Parathyroid adenoma (tissue), 2 donors: ENCODE measurements at regions not wholly inside any gene's neighbourhood (a gene's known extent, or its start where the extent isn't known, plus 50 kb on each side); places are given as distances from the start of the nearest gene placed in this dataset.

Experiments
- H2AFZ ChIP-seq: fragments of 300-600 bp; sonication (generic); one replicate; pipeline ENCODE4 v1.7.0; 2017; ENCODE audit warnings: antibody characterized with exemption, mild to moderate bottlenecking
- H3K27ac ChIP-seq: fragments of 300-600 bp; sonication (generic); one replicate; pipeline ENCODE4 v1.7.0; 2017
- H3K27me3 ChIP-seq: fragments of 300-600 bp; sonication (generic); one replicate; pipeline ENCODE4 v1.7.0; 2017; ENCODE audit warnings: low read length; ENCODE audit not compliant: control insufficient read depth, insufficient read depth
- H3K36me3 ChIP-seq: fragments of 300-600 bp; sonication (generic); one replicate; pipeline ENCODE4 v1.7.0; 2017; ENCODE audit warnings: low read length; ENCODE audit not compliant: control insufficient read depth, insufficient read depth
- H3K4me1 ChIP-seq: fragments of 300-600 bp; sonication (generic); one replicate; pipeline ENCODE4 v1.7.0; 2017; ENCODE audit warnings: control low read depth
- H3K4me2 ChIP-seq: fragments of 300-600 bp; sonication (generic); one replicate; pipeline ENCODE4 v1.7.0; 2017; ENCODE audit warnings: low read length
- H3K4me3 ChIP-seq: fragments of 300-600 bp; sonication (generic); one replicate; pipeline ENCODE4 v1.7.0; 2017; ENCODE audit warnings: low read depth, low read length
- H3K79me2 ChIP-seq: fragments of 300-600 bp; sonication (generic); one replicate; pipeline ENCODE4 v1.7.0; 2017; ENCODE audit warnings: control low read depth
- H3K9ac ChIP-seq: fragments of 300-600 bp; sonication (generic); one replicate; pipeline ENCODE4 v1.7.0; 2017; ENCODE audit warnings: mild to moderate bottlenecking
- H3K9me3 ChIP-seq: fragments of 300-600 bp; sonication (generic); one replicate; pipeline ENCODE4 v1.7.0; 2017; ENCODE audit warnings: low read length; ENCODE audit not compliant: control insufficient read depth
- TF ChIP-seq, protein P1 (sequence below): fragments of 300-600 bp; sonication (generic); IDR thresholded peaks from one replicate; pipeline ENCODE4 v1.7.0; 2017; ENCODE audit warnings: antibody characterized with exemption, mild to moderate bottlenecking
- donor health status: primary hyperparathyroidism.

- no peak overlapping the region for H3K9ac ChIP-seq
- H3K4me3 ChIP-seq, result no peak overlapping the region
- peaks cover 10% of the 10 kb centered on the region for H3K4me1 ChIP-seq
- TF ChIP-seq, protein P1, sequence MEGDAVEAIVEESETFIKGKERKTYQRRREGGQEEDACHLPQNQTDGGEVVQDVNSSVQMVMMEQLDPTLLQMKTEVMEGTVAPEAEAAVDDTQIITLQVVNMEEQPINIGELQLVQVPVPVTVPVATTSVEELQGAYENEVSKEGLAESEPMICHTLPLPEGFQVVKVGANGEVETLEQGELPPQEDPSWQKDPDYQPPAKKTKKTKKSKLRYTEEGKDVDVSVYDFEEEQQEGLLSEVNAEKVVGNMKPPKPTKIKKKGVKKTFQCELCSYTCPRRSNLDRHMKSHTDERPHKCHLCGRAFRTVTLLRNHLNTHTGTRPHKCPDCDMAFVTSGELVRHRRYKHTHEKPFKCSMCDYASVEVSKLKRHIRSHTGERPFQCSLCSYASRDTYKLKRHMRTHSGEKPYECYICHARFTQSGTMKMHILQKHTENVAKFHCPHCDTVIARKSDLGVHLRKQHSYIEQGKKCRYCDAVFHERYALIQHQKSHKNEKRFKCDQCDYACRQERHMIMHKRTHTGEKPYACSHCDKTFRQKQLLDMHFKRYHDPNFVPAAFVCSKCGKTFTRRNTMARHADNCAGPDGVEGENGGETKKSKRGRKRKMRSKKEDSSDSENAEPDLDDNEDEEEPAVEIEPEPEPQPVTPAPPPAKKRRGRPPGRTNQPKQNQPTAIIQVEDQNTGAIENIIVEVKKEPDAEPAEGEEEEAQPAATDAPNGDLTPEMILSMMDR, result no peak
- H3K9me3 ChIP-seq, result no peaks in the 10 kb centered on the region
- H3K27ac ChIP-seq, result no peak overlapping the region
- no peaks in the 10 kb centered on the region for H3K36me3 ChIP-seq
- no peak overlapping the region for H3K4me2 ChIP-seq
- H2AFZ ChIP-seq, result no peak overlapping the region
- no peaks in the 10 kb centered on the region for H3K27me3 ChIP-seq
- H3K79me2 ChIP-seq, result peaks cover 5% of the 10 kb centered on the region
These were observed 80.4 kb upstream of the MGAT5 start for GRCh38 chr2:134173338-134174016.

DNA sequence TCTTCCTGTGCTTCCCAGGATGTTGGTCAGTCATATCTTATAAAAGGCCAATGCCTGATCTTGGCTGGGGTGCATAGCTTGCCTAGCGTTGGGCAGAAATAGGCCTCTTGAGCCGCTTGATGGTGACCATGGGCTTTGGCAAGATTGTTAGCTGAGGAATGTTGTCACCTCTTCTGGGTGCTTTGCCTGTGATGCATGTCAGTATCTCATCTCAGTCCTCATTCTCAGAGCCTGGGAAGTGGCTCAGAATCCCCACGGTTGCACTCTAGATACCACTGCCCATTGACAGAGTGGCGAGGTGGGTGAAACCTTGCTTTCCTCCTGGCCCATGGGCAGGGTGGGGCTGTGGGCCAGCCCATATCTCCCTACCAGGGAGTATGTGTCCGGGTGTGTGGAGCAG, 79.2 kb upstream of the MGAT5 start:
- Histone ChIP-seq H3K36me3 (no peaks in the 10 kb centered on the region), H3K27me3 (no peaks in the 10 kb centered on the region), H3K4me3 (no peak overlapping the region), H3K9ac (no peak overlapping the region), H3K27ac (no peak overlapping the region), H3K9me3 (no peaks in the 10 kb centered on the region), H3K79me2 (peaks cover 5% of the 10 kb centered on the region), H3K4me1 (peaks cover 10% of the 10 kb centered on the region), H3K4me2 (no peak overlapping the region), H2AFZ (no peak overlapping the region)
- TF ChIP-seq, protein P1, result no peak

GRCh38 chr2:134175834-134176233, 78.0 kb upstream of the MGAT5 start:
- Histone ChIP-seq H3K4me3 (no peak overlapping the region), H3K4me2 (no peak overlapping the region), H2AFZ (no peak overlapping the region), H3K9ac (no peak overlapping the region), H3K9me3 (no peaks in the 10 kb centered on the region), H3K36me3 (no peaks in the 10 kb centered on the region), H3K4me1 (peaks cover 10% of the 10 kb centered on the region), H3K27me3 (no peaks in the 10 kb centered on the region), H3K79me2 (peaks cover 12% of the 10 kb centered on the region), H3K27ac (no peak overlapping the region)
- TF ChIP-seq, protein P1, result no peak

- Histone ChIP-seq H3K79me2 (peaks cover 11% of the 10 kb centered on the region), H3K27ac (peak overlapping the region; percentile 21), H3K27me3 (no peaks in the 10 kb centered on the region), H3K36me3 (no peaks in the 10 kb centered on the region), H3K9ac (no peak overlapping the region), H3K4me1 (peaks cover 10% of the 10 kb centered on the region), H3K4me3 (no peak overlapping the region), H2AFZ (peak overlapping the region; percentile 65), H3K4me2 (no peak overlapping the region), H3K9me3 (no peaks in the 10 kb centered on the region)
- TF ChIP-seq, protein P1, result no peak
These were observed 76.4 kb upstream of the MGAT5 start for GRCh38 chr2:134177351-134177931.
